Cardiac fibroblast (primary cell): ENCODE measurements at regions not wholly inside any gene's neighbourhood (a gene's known extent, or its start where the extent isn't known, plus 50 kb on each side); places are given as distances from the start of the nearest gene placed in this dataset.

Source experiments
- DNase-seq, 2 donors: peaks; one replicate each; pipeline versions ENCODE4 v3.0.0 to v3.0.0-alpha.2; 2010; ENCODE audit warnings: low read depth in 2 of 2
- H3K4me3 ChIP-seq, 2 donors: replicated peaks in 1 of 2; 1 replicate in 1 of 2; 2 replicates in 1 of 2; pipeline ENCODE4 v1.5.1; 2011; ENCODE audit warnings: low read depth in 2 of 2, low read length in 2 of 2, mild to moderate bottlenecking in 2 of 2, moderate library complexity in 1 of 2
- CTCF ChIP-seq: IDR thresholded peaks from one replicate; pipeline ENCODE4 v1.5.1; 2011; ENCODE audit warnings: low read depth, mild to moderate bottlenecking, low read length, inconsistent platforms

GRCh38 chr4:100100985-100101384 is 89.3 kb downstream of the DDIT4L start:
- no peak for DNase-seq
- no peak for TF ChIP-seq CTCF
- H3K4me3 ChIP-seq = no peak overlapping the region

GRCh38 chr4:100099746-100100145 is 90.5 kb downstream of the DDIT4L start:
- TF ChIP-seq CTCF = no peak
- H3K4me3 ChIP-seq = no peak overlapping the region
- DNase-seq = no peak

GRCh38 chr4:100098681-100099080 is 91.6 kb downstream of the DDIT4L start:
- H3K4me3 ChIP-seq = no peak overlapping the region
- TF ChIP-seq CTCF = no peak
- no peak for DNase-seq

- DNase-seq = no peak
- TF ChIP-seq CTCF = no peak
- H3K4me3 ChIP-seq = no peak overlapping the region
Observed at GRCh38 chr4:100098011-100098545, 92.2 kb downstream of the DDIT4L start.

GRCh38 chr4:100095729-100096595 is 94.3 kb downstream of the DDIT4L start:
- peak; percentile 83 for TF ChIP-seq CTCF
- DNase-seq = peak; percentile 82 to 87
- H3K4me3 ChIP-seq = no peak overlapping the region

- no peak overlapping the region for H3K4me3 ChIP-seq
- TF ChIP-seq CTCF = peak; percentile 76
- peak; percentile 95 to 96 for DNase-seq
Observed at GRCh38 chr4:100093091-100093866, 97.0 kb downstream of the DDIT4L start.
